Right atrium auricular region (tissue), 2 donors: ENCODE measurements at regions not wholly inside any gene's neighbourhood (a gene's known extent, or its start where the extent isn't known, plus 50 kb on each side); places are given as distances from the start of the nearest gene placed in this dataset.
A peak's percentile ranks its signal among the peaks of the same experiment; 100 is the strongest.

ENCODE experiments used
- DNase-seq: peaks from one replicate; pipeline ENCODE4 v3.0.0-alpha.2; 2019; ENCODE audit warnings: low spot score
- H3K27ac ChIP-seq, 2 donors: fragments of 200-600 bp; sonication (generic); 1 replicate in 1 of 2; 2 replicates in 1 of 2; pipeline ENCODE4 v1.5.1; 2016 to 2019
- H3K27me3 ChIP-seq, 2 donors: fragments of 200-600 bp; sonication (generic); one replicate each; pipeline versions ENCODE4 v1.5.1 to v1.6.0; 2017 to 2019
- H3K36me3 ChIP-seq: fragments of 200-600 bp; sonication (generic); one replicate; pipeline ENCODE4 v1.5.1; 2016
- H3K4me1 ChIP-seq, 2 donors: fragments of 200-600 bp; sonication (generic); one replicate each; pipeline versions ENCODE4 v1.5.1 to v1.6.0; 2017 to 2019
- H3K4me3 ChIP-seq, 2 donors: fragments of 200-600 bp; sonication (generic); 1 replicate in 1 of 2; 2 replicates in 1 of 2; pipeline ENCODE4 v1.5.1; 2017 to 2019; ENCODE audit warnings: mild to moderate bottlenecking in 1 of 2, moderate library complexity in 1 of 2
- H3K9me3 ChIP-seq, 2 donors: fragments of 200-600 bp; sonication (generic); one replicate each; pipeline ENCODE4 v1.5.1; 2019
- CTCF ChIP-seq, 2 donors: fragments of 200-600 bp; sonication (generic); IDR thresholded peaks; one replicate each; pipeline ENCODE4 v1.5.1; 2019; ENCODE audit warnings: antibody characterized with exemption in 2 of 2

DNA sequence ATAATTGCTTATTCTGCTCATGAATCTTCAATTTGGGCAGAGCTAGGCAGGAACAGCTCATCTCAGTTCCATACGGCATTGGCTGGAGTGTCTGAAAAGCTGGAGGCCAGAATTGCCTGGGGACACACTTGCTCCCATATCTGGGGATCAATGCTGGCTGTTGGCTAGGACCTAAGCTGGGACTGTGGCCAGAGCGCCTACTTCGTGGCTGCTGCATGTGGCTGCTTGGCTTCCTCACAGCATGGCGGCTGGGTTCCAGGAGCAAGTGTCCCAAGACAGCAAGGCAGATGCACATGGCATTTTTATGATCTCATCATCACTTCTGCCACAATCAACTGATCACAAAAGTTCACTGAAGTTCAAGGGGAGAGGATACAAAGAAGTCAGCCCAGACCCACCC, 200.2 kb downstream of the TTC8 start:
- Histone ChIP-seq H3K27ac (no peak overlapping the region), H3K36me3 (no peaks in the 10 kb centered on the region), H3K4me3 (no peak overlapping the region), H3K27me3 (peaks cover 0 to 9% of the 10 kb centered on the region in 2 donors), H3K4me1 (peaks cover 0 to 19% of the 10 kb centered on the region in 2 donors), H3K9me3 (peaks cover 0 to 5% of the 10 kb centered on the region in 2 donors)
- no peak for TF ChIP-seq CTCF (IDR thresholded peaks at IDR 0.05)
- no peak for DNase-seq

GRCh38 chr14:89025561-89026236, 201.2 kb downstream of the TTC8 start:
- Histone ChIP-seq H3K9me3 (peaks cover 0 to 5% of the 10 kb centered on the region in 2 donors), H3K27me3 (peaks cover 0 to 9% of the 10 kb centered on the region in 2 donors), H3K27ac (no peak overlapping the region), H3K4me3 (no peak overlapping the region), H3K36me3 (no peaks in the 10 kb centered on the region), H3K4me1 (peaks cover 0 to 19% of the 10 kb centered on the region in 2 donors)
- DNase-seq = no peak
- no peak for TF ChIP-seq CTCF (IDR thresholded peaks at IDR 0.05)

GRCh38 chr14:89027097-89027740, 202.8 kb downstream of the TTC8 start:
- Histone ChIP-seq H3K4me1 (peaks cover 0 to 19% of the 10 kb centered on the region in 2 donors), H3K27me3 (peaks cover 0 to 9% of the 10 kb centered on the region in 2 donors), H3K9me3 (peaks cover 0 to 5% of the 10 kb centered on the region in 2 donors), H3K27ac (no peak overlapping the region), H3K36me3 (no peaks in the 10 kb centered on the region), H3K4me3 (peak overlapping the region; percentile 48 to 55)
- DNase-seq = no peak
- TF ChIP-seq CTCF (IDR thresholded peaks at IDR 0.05) = peak; percentile 90 to 100

GRCh38 chr14:89028462-89029134, 204.1 kb downstream of the TTC8 start:
- Histone ChIP-seq H3K4me1 (peaks cover 0 to 19% of the 10 kb centered on the region in 2 donors), H3K27me3 (peaks cover 0 to 9% of the 10 kb centered on the region in 2 donors), H3K27ac (no peak overlapping the region), H3K4me3 (no peak overlapping the region), H3K9me3 (peaks cover 0 to 5% of the 10 kb centered on the region in 2 donors), H3K36me3 (no peaks in the 10 kb centered on the region)
- no peak for TF ChIP-seq CTCF (IDR thresholded peaks at IDR 0.05)
- no peak for DNase-seq

GRCh38 chr14:89029961-89030694, 205.7 kb downstream of the TTC8 start:
- H3K36me3 ChIP-seq = no peaks in the 10 kb centered on the region

More at GRCh38 chr14:89029961-89030694, 205.7 kb downstream of the TTC8 start:
- Histone ChIP-seq H3K9me3 (peaks cover 0 to 5% of the 10 kb centered on the region in 2 donors), H3K27ac (no peak overlapping the region), H3K27me3 (peaks cover 0 to 9% of the 10 kb centered on the region in 2 donors), H3K4me1 (peaks cover 0 to 19% of the 10 kb centered on the region in 2 donors), H3K4me3 (no peak overlapping the region)
- DNase-seq = no peak
- no peak for TF ChIP-seq CTCF (IDR thresholded peaks at IDR 0.05)
